Erythroblast (primary cell): ENCODE measurements at regions not wholly inside any gene's neighbourhood (a gene's known extent, or its start where the extent isn't known, plus 50 kb on each side); places are given as distances from the start of the nearest gene placed in this dataset.

Experiments
- GATA1 ChIP-seq: IDR thresholded peaks from 2 replicates; pipeline ENCODE4 v1.6.1; 2011; ENCODE audit warnings: low read depth, mild to moderate bottlenecking, control low read depth, low read length, moderate library complexity
- POLR2A ChIP-seq: IDR thresholded peaks from 2 replicates; pipeline ENCODE4 v1.6.1; 2011; ENCODE audit warnings: mild to moderate bottlenecking, low read length

GRCh38 chr12:22981711-22982110, 356.7 kb downstream of the ETNK1 start:
- TF ChIP-seq POLR2A (no peak), GATA1 (no peak)
